ENCODE measurements at regions not wholly inside any gene's neighbourhood (a gene's known extent, or its start where the extent isn't known, plus 50 kb on each side); places are given as distances from the start of the nearest gene placed in this dataset.

GRCh38 chr5:8059337-8059736, 190.4 kb downstream of the MTRR start:
- TF ChIP-seq CTCF (conservative IDR thresholded peaks at IDR 0.05) (no peak), ZFX (IDR thresholded peaks at IDR 0.05) (no peak)

Data from C4-2B (cell line).